A673 (cell line): ENCODE measurements at regions not wholly inside any gene's neighbourhood (a gene's known extent, or its start where the extent isn't known, plus 50 kb on each side); places are given as distances from the start of the nearest gene placed in this dataset.

Source experiments
- EZH2 ChIP-seq: fragments of 200-600 bp; sonication (generic); IDR thresholded peaks from 2 replicates; pipeline ENCODE4 v1.6.1; 2017; ENCODE audit warnings: borderline replicate concordance, low read depth, mild to moderate bottlenecking, mixed read lengths, antibody characterized with exemption, low read length; ENCODE audit not compliant: poor library complexity, severe bottlenecking
- TF ChIP-seq, protein P1 (sequence below): fragments of 300-800, 200-600 bp; sonication (generic); conservative IDR thresholded peaks from 2 replicates; pipeline ENCODE4 v1.5.1; 2017; ENCODE audit warnings: low read depth, mild to moderate bottlenecking, antibody characterized with exemption, low read length, moderate library complexity, mixed read lengths

DNA sequence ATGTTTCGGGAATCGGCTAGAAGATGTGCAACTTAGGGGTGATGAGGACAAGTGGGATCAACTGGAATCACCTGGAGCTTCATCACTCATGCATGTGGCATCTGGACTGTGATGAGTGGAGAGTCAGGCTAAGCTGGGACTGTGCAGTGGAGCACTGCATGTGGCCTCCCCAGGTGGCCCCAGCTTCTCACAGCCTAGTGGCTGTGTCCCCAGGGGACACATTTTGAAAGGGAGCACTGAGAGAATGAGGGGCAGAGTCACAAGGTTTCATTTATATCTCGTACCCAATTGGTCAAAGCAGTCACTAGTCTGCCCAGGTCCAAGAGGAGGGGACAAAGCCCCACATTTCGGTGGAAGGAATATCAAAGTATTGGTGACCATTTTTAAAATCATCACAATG is 54.8 kb upstream of the TCF7L2 start:
- TF ChIP-seq, protein P1, sequence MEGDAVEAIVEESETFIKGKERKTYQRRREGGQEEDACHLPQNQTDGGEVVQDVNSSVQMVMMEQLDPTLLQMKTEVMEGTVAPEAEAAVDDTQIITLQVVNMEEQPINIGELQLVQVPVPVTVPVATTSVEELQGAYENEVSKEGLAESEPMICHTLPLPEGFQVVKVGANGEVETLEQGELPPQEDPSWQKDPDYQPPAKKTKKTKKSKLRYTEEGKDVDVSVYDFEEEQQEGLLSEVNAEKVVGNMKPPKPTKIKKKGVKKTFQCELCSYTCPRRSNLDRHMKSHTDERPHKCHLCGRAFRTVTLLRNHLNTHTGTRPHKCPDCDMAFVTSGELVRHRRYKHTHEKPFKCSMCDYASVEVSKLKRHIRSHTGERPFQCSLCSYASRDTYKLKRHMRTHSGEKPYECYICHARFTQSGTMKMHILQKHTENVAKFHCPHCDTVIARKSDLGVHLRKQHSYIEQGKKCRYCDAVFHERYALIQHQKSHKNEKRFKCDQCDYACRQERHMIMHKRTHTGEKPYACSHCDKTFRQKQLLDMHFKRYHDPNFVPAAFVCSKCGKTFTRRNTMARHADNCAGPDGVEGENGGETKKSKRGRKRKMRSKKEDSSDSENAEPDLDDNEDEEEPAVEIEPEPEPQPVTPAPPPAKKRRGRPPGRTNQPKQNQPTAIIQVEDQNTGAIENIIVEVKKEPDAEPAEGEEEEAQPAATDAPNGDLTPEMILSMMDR, result no peak
- TF ChIP-seq EZH2, result no peak
